ENCODE measurements at regions not wholly inside any gene's neighbourhood (a gene's known extent, or its start where the extent isn't known, plus 50 kb on each side); places are given as distances from the start of the nearest gene placed in this dataset.
A peak's percentile ranks its signal among the peaks of the same experiment; 100 is the strongest.
"Not testable (repeated sequence)": the region's sequence is repeated elsewhere in the genome, so short reads cannot be mapped to it uniquely, and the experiment has no call there.

DNA sequence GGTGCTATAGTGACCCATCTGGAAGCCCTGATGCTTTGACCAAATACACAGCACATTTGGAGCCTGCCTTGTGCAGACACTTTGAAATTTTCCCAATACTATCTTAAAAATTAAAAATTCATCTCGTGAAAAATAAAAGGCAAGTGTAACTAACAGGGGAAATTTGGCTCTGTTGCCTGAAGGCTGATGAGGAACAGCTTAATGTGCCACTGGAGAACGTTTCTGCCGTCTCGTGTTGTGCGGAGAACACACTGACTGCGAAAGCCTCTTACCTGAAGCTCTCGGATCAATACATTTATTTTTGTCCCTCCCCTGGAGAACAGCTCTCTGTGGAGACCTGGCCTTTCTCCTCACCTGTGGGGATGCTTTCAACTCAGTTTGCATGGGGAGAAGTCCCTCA lies 77.2 kb upstream of the CHST15 start:
- intact Hi-C loops (cut with DNase I): no loop called here
- TF ChIP-seq, protein P1, sequence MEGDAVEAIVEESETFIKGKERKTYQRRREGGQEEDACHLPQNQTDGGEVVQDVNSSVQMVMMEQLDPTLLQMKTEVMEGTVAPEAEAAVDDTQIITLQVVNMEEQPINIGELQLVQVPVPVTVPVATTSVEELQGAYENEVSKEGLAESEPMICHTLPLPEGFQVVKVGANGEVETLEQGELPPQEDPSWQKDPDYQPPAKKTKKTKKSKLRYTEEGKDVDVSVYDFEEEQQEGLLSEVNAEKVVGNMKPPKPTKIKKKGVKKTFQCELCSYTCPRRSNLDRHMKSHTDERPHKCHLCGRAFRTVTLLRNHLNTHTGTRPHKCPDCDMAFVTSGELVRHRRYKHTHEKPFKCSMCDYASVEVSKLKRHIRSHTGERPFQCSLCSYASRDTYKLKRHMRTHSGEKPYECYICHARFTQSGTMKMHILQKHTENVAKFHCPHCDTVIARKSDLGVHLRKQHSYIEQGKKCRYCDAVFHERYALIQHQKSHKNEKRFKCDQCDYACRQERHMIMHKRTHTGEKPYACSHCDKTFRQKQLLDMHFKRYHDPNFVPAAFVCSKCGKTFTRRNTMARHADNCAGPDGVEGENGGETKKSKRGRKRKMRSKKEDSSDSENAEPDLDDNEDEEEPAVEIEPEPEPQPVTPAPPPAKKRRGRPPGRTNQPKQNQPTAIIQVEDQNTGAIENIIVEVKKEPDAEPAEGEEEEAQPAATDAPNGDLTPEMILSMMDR (IDR thresholded peaks at IDR 0.05): no peak
- H3K27ac ChIP-seq: no peak overlapping the region
- peak in 1 of 2 donors; percentile 27 for DNase-seq (ENCODE audit: low spot score in 2 of 2)
- H3K27me3 ChIP-seq: no peaks in the 10 kb centered on the region
- H3K4me1 ChIP-seq: no peaks in the 10 kb centered on the region
- no peaks in the 10 kb centered on the region for H3K36me3 ChIP-seq
- no peak overlapping the region for H3K4me3 ChIP-seq
- no peaks in the 10 kb centered on the region for H3K9me3 ChIP-seq

DNA sequence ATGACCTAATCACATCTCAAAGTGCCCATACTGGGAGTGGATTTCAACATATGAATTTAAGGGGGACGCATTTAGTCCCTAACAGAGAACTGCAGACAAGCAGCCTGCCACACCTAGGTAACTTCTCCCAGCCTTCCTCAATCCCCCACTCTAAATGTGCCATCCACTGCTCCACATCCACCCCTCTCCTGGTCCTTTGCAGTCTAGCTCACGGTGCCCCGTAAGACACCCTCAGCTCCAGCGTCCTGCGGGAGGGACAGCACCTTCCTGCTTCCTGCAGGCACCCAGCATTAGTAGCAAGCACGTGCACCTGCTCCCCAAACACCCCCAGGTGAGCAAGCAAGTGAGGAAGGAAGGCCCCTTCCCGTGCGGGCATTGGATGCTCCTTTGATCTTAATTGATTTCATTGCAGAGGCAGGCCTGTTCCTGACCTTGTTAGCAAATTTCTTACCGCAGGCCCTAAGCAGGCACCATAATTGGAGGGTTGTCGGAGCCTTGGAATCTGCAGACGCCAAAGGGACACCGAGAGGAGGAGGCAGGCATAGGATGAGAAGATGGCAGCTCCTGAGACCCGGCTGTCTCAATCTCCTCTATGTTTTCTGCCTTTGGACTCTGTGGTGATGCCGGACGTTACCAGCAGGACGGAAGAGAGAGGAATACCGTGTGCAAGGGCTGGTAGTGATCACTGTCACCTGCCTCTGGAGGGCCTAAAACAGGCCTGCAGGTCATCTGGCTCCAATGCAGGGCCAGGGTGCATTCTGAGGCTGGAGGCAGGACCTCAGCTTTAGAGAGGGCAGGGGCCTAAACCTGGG lies 75.8 kb upstream of the CHST15 start:
- Histone ChIP-seq H3K9me3 (no peaks in the 10 kb centered on the region), H3K27me3 (no peaks in the 10 kb centered on the region), H3K4me1 (no peaks in the 10 kb centered on the region), H3K27ac (no peak overlapping the region), H3K4me3 (no peak overlapping the region), H3K36me3 (no peaks in the 10 kb centered on the region)
- DNase-seq (ENCODE audit: low spot score in 2 of 2): peak in 1 of 2 donors; percentile 52
- intact Hi-C loops (cut with DNase I): no loop called here
- TF ChIP-seq, protein P1 (IDR thresholded peaks at IDR 0.05): no peak

DNA sequence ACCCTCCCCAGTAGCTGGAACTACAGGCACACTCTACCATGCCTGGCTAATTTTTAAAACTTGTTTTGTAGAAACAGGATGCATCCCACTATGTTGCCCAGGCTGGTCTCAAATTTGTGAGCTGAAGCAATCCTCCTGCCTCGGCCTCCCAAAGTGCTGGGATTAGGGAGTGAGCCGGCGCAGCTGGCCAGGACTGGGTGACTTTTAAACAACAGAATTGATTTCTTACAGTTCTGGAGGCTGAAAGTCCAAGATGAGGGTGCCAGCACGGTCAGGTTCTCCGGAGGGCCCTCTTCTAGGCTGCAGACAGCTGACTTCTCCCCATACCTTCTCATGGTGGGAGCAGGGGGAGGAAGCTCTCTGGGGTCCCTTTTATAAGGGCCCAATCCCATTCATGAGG lies 75.2 kb upstream of the CHST15 start:
- Histone ChIP-seq H3K9me3 (no peaks in the 10 kb centered on the region), H3K4me3 (no peak overlapping the region), H3K36me3 (no peaks in the 10 kb centered on the region), H3K27ac (no peak overlapping the region), H3K4me1 (no peaks in the 10 kb centered on the region), H3K27me3 (no peaks in the 10 kb centered on the region)
- intact Hi-C loops (cut with DNase I): no loop called here
- TF ChIP-seq, protein P1 (IDR thresholded peaks at IDR 0.05): no peak
- peak in 1 of 2 donors; percentile 34 for DNase-seq (ENCODE audit: low spot score in 2 of 2)

DNA sequence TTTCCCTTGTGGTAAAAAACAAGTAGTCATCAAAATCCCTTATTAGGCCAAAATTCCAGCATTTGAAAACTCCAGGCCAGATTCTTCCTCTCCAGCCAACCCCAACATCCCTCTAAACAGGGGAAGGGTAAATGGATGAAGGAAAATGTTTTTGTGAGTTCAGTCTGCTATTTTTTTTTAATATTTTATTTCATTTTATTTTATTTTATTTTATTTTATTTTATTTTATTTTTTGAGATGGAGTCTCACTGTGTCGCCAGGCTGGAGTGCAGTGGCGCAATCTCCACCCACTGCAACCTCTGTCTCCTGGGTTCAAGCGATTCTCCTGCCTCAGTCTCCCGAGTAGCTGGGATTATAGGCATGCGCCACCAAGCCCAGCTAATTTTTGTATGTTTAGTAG lies 74.5 kb upstream of the CHST15 start:
- intact Hi-C loops (cut with DNase I); H3K27ac ChIP-seq; H3K4me1 ChIP-seq; H3K9me3 ChIP-seq; H3K36me3 ChIP-seq; DNase-seq (ENCODE audit: low spot score in 2 of 2); H3K27me3 ChIP-seq; H3K4me3 ChIP-seq: not testable (repeated sequence)

DNA sequence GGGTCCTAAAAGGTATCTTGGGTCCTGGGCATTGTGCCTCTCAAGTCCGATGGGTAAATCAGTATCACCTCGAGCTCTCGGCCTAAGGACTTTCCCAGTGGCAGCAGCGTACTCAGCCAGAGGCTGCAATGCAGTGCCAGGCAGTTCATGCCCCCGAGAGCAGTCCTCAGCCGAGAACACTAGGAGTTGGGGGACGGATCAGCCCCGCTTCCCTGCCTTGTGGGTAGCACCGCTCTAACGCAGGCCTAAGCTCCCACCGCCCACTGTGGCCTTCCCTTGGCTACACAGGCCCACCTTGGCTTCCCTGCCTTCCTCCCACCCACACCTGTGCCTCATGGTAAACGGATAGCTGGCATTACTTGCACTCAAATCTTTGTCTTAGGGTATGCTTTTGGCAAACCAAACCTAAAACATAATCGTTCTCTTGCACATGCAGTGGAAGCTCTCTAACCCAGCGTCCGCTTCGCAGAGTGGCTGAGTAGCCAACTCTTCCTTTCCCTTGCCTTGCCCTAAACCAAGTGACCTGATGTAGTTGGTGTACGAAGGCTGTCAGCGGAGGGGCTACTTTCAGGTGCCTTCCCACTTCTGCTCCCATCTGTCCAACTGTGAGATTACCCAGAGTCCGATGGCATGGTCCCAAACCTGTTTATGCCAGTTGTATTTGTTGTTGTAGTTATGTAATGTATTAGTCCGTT lies 73.2 kb upstream of the CHST15 start:
- no peaks in the 10 kb centered on the region for H3K9me3 ChIP-seq
- TF ChIP-seq, protein P1 (IDR thresholded peaks at IDR 0.05): no peak
- no peaks in the 10 kb centered on the region for H3K27me3 ChIP-seq
- peak; percentile 4 to 38 for DNase-seq (ENCODE audit: low spot score in 2 of 2)
- peaks cover 0 to 8% of the 10 kb centered on the region in 2 donors for H3K4me1 ChIP-seq
- H3K4me3 ChIP-seq: no peak overlapping the region
- H3K36me3 ChIP-seq: no peaks in the 10 kb centered on the region
- no peak overlapping the region for H3K27ac ChIP-seq
- intact Hi-C loops (cut with DNase I): no loop called here

DNA sequence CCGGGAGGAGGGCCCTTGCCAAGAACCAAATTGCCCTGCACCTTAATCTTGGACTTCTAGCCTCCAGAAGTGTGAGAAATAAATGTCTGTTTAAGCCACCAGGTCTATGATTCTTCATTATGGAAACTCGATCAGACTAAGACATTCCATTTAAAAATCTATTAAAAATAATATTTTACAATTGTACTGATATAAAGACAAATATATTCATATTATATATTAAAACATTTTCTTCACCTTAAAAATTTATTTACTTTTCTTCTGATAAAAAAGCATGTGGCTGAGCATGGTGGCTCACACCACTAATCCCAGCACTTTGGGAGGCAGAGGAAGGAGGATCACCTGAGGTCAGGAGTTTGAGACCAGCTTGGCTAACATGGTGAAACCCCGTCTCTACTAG lies 72.4 kb upstream of the CHST15 start:
- Histone ChIP-seq H3K27ac (no peak overlapping the region), H3K4me1 (peaks cover 0 to 8% of the 10 kb centered on the region in 2 donors), H3K27me3 (no peaks in the 10 kb centered on the region), H3K4me3 (no peak overlapping the region), H3K9me3 (no peaks in the 10 kb centered on the region), H3K36me3 (no peaks in the 10 kb centered on the region)
- intact Hi-C loops (cut with DNase I): no loop called here
- DNase-seq (ENCODE audit: low spot score in 2 of 2): peak in 1 of 2 donors; percentile 8
- TF ChIP-seq, protein P1 (IDR thresholded peaks at IDR 0.05): no peak

Data from ascending aorta (tissue), 2 donors.